ENCODE measurements at regions not wholly inside any gene's neighbourhood (a gene's known extent, or its start where the extent isn't known, plus 50 kb on each side); places are given as distances from the start of the nearest gene placed in this dataset.

- no peak for DNase-seq (ENCODE audit: low read depth)
- no peak overlapping the region for H3K4me3 ChIP-seq (ENCODE audit: low read depth, low read length)
- TF ChIP-seq CTCF (IDR thresholded peaks at IDR 0.05; ENCODE audit: low read depth, low read length, missing control alignments) = no peak
Observed at GRCh38 chr3:124617177-124617576, 113.1 kb upstream of the UMPS start.

- TF ChIP-seq CTCF (IDR thresholded peaks at IDR 0.05; ENCODE audit: low read depth, low read length, missing control alignments) = no peak
- H3K4me3 ChIP-seq (ENCODE audit: low read depth, low read length) = no peak overlapping the region; the same call in 1 of the 2 replicates
- no peak for DNase-seq (ENCODE audit: low read depth)
Observed at GRCh38 chr3:124619887-124620599, 110.2 kb upstream of the UMPS start.

DNA sequence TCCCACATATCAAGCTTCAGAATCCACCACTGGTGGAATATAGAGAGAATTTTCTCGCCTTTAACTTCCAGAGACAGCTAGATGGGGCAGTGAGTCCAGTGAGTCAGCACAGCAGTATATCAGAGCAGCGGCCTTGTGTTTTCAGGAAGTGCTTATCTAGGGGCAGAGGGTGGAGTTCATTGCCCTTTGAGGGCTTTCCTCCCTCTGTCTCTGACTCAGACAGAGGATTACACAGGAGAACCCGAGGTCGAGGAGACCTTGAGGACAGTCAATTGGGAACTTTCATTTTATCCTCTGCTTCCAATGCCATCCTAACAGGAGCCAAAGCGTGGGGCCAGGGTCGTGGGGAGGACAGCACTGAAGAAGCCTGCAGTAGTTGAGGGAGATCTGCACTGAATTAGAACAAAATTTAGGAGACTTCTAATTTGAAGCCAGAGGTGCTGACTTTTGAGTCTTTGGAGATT lies 109.6 kb upstream of the UMPS start:
- DNase-seq (ENCODE audit: low read depth) = no peak
- no peak for TF ChIP-seq CTCF (IDR thresholded peaks at IDR 0.05; ENCODE audit: low read depth, low read length, missing control alignments)
- H3K4me3 ChIP-seq (ENCODE audit: low read depth, low read length) = no peak overlapping the region

- no peak overlapping the region for H3K4me3 ChIP-seq (ENCODE audit: low read depth, low read length)
- TF ChIP-seq CTCF (IDR thresholded peaks at IDR 0.05; ENCODE audit: low read depth, low read length, missing control alignments) = no peak
- DNase-seq (ENCODE audit: low read depth) = no peak
Observed at GRCh38 chr3:124621498-124621897, 108.8 kb upstream of the UMPS start.

GRCh38 chr3:124625074-124625473 lies 105.2 kb upstream of the UMPS start:
- no peak overlapping the region for H3K4me3 ChIP-seq (ENCODE audit: low read depth, low read length)
- TF ChIP-seq CTCF (IDR thresholded peaks at IDR 0.05; ENCODE audit: low read depth, low read length, missing control alignments) = no peak
- no peak for DNase-seq (ENCODE audit: low read depth)

- no peak for TF ChIP-seq CTCF (IDR thresholded peaks at IDR 0.05; ENCODE audit: low read depth, low read length, missing control alignments)
- DNase-seq (ENCODE audit: low read depth) = no peak
- H3K4me3 ChIP-seq (ENCODE audit: low read depth, low read length) = no peak overlapping the region
Observed at GRCh38 chr3:124627501-124627908, 102.7 kb upstream of the UMPS start.

DNA sequence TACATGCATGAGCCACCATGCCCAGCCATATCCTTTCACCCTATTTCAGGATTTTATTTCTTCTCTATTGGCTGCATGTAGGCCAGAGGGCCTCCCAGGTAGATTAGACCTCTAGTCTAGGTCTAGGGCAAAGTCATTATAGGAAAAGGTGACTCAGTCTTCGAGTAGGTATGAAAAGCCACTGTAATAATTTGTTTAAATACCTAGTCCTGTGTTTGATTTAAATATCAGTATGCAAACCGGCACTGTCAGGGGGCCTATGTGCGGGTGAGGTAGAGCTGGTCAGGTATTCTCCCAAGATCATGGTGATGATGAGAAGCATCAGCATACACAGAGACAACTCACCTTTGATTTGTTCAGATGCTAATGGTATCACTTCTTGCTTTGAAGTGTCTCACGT lies 101.4 kb upstream of the UMPS start:
- DNase-seq (ENCODE audit: low read depth) = no peak
- H3K4me3 ChIP-seq (ENCODE audit: low read depth, low read length) = no peak overlapping the region
- no peak for TF ChIP-seq CTCF (IDR thresholded peaks at IDR 0.05; ENCODE audit: low read depth, low read length, missing control alignments)

Data from GM12864 (cell line).